Ovary (tissue), 7 donors: ENCODE measurements at regions not wholly inside any gene's neighbourhood (a gene's known extent, or its start where the extent isn't known, plus 50 kb on each side); places are given as distances from the start of the nearest gene placed in this dataset.

Experiments used
- DNase-seq, 5 donors: peaks; one replicate each; pipeline ENCODE4 v3.0.0-alpha.2; 2019 to 2020
- H3K27ac ChIP-seq, 2 donors: fragments of 200-600 bp; one replicate each; pipeline versions ENCODE4 v1.5.1 to v1.8.0; 2019 to 2022
- H3K27me3 ChIP-seq: fragments of 200-600 bp; one replicate; pipeline ENCODE4 v1.8.0; 2022
- H3K36me3 ChIP-seq: fragments of 200-600 bp; sonication (generic); one replicate; pipeline ENCODE4 v1.5.1; 2019
- H3K4me1 ChIP-seq: one replicate; pipeline ENCODE4 v1.8.1; 2013; ENCODE audit warnings: mild to moderate bottlenecking, moderate library complexity; ENCODE audit not compliant: insufficient read depth
- H3K4me3 ChIP-seq: fragments of 200-600 bp; sonication (generic); one replicate; pipeline ENCODE4 v1.5.1; 2017
- H3K9me3 ChIP-seq, 2 donors: fragments of 200-600 bp in 1 of 2; sonication (generic) in 1 of 2; one replicate each; pipeline versions ENCODE4 v1.5.1 to v1.8.1; 2013 to 2019; ENCODE audit warnings: mild to moderate bottlenecking in 1 of 2, moderate library complexity in 1 of 2
- EP300 ChIP-seq: sonication (generic); formaldehyde crosslinking; IDR thresholded peaks from one replicate; pipeline ENCODE4 v1.6.1; 2017; ENCODE audit warnings: antibody characterized with exemption
- POLR2A ChIP-seq: fragments of 450-650 bp; IDR thresholded peaks from one replicate; pipeline ENCODE4 v1.6.1; 2017; ENCODE audit warnings: antibody characterized with exemption, mild to moderate bottlenecking, moderate library complexity
- WGBS, 3 donors: extraction: QIAGEN DNeasy Blood & Tissue Kit in 1 of 3; methylation state at CpG; one replicate each; pipeline versions ENCODE4 v1.1.5 to v1.1.7; 2013 to 2017; 5-methylcytosine and 5-hydroxymethylcytosine counted together
- intact Hi-C, 4 donors: fragments of 100-400 bp; cut with DNase I; formaldehyde crosslinking; loops; one replicate each; pipeline versions ENCODE4 v1.11.0 to v1.15.1; 2022 to 2023
- TF ChIP-seq, protein P1 (sequence below), 3 donors: fragments of 450-650 bp in 2 of 3; fragments of 200-600 bp in 1 of 3; IDR thresholded peaks; one replicate each; pipeline versions ENCODE4 v1.5.1 to v1.8.0; 2016 to 2022; ENCODE audit warnings: antibody characterized with exemption in 3 of 3, mild to moderate bottlenecking in 1 of 3
- donor health status: DM: no; HTN: no; CAD: no; lungs with moderate emphysema.
- donor health status: DM: no; HTN: no; CAD: no.
- donor health status: Bipolar disorder and iron deficiency.
- donor health status: DM: no; HTN: no; CAD: no.
- donor health status: DM: yes; HTN: yes; CAD: no.

DNA sequence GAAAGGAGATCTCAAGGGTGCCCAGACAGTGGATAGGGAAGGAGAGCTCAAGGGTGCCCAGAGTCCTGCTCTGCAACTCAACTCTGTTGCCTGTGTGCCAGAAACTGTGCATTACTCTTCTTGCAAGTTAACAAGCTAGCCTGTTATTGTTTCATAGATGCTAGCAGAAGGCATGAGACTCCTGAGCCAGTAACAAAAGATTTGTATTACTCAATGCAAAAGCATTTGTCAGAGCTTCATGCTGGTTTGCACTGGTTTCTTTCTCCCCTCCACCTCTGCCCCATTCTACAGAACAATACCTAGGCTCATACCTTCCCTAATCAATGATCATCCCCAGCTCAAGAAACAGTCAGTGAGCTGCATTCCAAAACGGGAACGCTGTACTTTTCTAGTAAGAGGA lies 124.5 kb upstream of the NEIL3 start:
- H3K9me3 ChIP-seq: no peaks in the 10 kb centered on the region
- H3K4me1 ChIP-seq: no peaks in the 10 kb centered on the region
- H3K27me3 ChIP-seq: no peaks in the 10 kb centered on the region
- TF ChIP-seq EP300 (no peak), POLR2A (no peak)
- TF ChIP-seq, protein P1, sequence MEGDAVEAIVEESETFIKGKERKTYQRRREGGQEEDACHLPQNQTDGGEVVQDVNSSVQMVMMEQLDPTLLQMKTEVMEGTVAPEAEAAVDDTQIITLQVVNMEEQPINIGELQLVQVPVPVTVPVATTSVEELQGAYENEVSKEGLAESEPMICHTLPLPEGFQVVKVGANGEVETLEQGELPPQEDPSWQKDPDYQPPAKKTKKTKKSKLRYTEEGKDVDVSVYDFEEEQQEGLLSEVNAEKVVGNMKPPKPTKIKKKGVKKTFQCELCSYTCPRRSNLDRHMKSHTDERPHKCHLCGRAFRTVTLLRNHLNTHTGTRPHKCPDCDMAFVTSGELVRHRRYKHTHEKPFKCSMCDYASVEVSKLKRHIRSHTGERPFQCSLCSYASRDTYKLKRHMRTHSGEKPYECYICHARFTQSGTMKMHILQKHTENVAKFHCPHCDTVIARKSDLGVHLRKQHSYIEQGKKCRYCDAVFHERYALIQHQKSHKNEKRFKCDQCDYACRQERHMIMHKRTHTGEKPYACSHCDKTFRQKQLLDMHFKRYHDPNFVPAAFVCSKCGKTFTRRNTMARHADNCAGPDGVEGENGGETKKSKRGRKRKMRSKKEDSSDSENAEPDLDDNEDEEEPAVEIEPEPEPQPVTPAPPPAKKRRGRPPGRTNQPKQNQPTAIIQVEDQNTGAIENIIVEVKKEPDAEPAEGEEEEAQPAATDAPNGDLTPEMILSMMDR (IDR thresholded peaks at IDR 0.05): no peak
- no peaks in the 10 kb centered on the region for H3K36me3 ChIP-seq
- no peak overlapping the region for H3K4me3 ChIP-seq
- DNase-seq: no peak
- H3K27ac ChIP-seq: no peak overlapping the region
- WGBS, 3 donors: 65 to 89% (median 77%) methylated on average over 2 of the region's 2 CpGs
- intact Hi-C loops: no loop called here

DNA sequence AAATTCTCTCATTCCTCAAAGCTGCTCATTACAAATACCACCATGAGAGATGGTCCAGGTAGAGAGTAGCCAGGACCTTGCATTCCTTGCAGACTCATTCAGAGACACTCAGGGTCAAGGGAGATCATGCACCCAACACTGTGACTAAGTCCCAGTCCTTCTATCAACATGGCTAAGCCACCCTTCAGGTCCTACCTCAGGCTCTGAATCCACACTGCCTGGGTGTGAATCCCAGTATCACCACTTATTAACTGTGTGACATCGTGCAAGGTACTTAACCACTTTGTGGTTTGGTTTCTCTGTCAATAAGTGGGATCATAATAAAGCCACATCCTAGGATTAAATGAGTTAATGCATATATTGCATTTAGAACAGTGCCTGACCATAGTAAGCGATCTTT lies 124.1 kb upstream of the NEIL3 start:
- Histone ChIP-seq H3K27me3 (no peaks in the 10 kb centered on the region), H3K4me3 (no peak overlapping the region), H3K9me3 (no peaks in the 10 kb centered on the region), H3K27ac (no peak overlapping the region), H3K36me3 (no peaks in the 10 kb centered on the region), H3K4me1 (no peaks in the 10 kb centered on the region)
- intact Hi-C loops: no loop called here
- no peak for TF ChIP-seq POLR2A
- no peak for TF ChIP-seq EP300
- TF ChIP-seq, protein P1 (IDR thresholded peaks at IDR 0.05): no peak
- no peak for DNase-seq
- 88 to 93% (median 92%) methylated on average over 2 of the region's 2 CpGs for WGBS, 3 donors

DNA sequence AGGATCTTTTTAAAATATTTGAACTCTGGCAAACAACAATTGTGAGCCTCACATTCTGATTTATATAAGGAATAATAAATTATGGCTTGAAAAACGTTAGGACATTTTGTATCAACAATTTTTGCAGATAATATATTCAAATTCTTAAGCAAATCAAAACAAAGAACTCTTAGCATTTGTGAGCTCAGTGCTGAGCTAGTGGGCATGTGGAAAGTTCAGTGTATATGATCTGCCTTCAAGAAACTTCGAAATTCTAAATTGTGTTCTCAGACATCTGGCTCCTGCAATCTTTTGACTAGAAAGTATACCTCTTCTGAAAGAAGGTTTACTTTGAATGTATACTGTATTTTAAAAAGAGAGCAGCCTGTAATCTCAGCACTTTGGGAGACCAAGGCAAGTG lies 122.3 kb upstream of the NEIL3 start:
- Histone ChIP-seq H3K4me3 (no peak overlapping the region), H3K36me3 (no peaks in the 10 kb centered on the region), H3K27ac (no peak overlapping the region), H3K4me1 (no peaks in the 10 kb centered on the region), H3K9me3 (no peaks in the 10 kb centered on the region), H3K27me3 (no peaks in the 10 kb centered on the region)
- TF ChIP-seq POLR2A: no peak
- TF ChIP-seq EP300: no peak
- TF ChIP-seq, protein P1 (IDR thresholded peaks at IDR 0.05): no peak
- 16 to 34% (median 17%) methylated on average over 2 of the region's 2 CpGs for WGBS, 3 donors
- no peak for DNase-seq
- intact Hi-C loops: no loop called here

DNA sequence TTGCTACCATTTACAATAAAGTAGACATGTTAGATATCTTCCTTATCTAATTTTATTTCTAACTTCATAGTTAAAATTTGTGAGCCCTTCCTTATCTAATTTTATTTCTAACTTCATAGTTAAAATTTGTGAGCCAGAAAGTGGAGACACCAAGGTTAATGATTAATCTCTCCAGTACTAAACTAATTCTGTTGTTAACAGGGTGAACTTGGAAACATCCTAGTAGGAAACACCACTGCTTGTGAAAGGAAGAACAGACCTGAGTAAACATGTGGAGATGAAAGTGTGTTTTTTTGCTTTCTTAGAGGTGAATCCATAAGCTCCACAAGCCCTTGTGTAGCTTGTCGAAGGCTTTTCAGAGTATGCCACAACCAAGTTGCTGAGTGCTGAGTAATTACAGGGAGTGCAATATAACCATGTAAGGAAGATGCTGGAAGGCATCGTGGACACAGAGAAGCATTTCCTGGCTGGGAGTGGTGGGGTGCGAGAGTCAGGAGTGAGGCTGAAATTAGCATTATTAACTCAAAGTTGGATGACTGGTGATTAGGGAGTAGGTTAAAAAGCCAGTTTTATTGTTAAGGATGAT lies 118.6 kb upstream of the NEIL3 start:
- no peak overlapping the region for H3K27ac ChIP-seq
- H3K27me3 ChIP-seq: no peaks in the 10 kb centered on the region
- H3K9me3 ChIP-seq: no peaks in the 10 kb centered on the region
- intact Hi-C loops: no loop called here
- H3K4me3 ChIP-seq: no peak overlapping the region
- no peak for DNase-seq
- H3K4me1 ChIP-seq: no peaks in the 10 kb centered on the region
- TF ChIP-seq EP300 (no peak), POLR2A (no peak)
- TF ChIP-seq, protein P1 (IDR thresholded peaks at IDR 0.05): no peak
- WGBS, 3 donors: 15 to 28% (median 26%) methylated on average over 3 of the region's 3 CpGs
- H3K36me3 ChIP-seq: no peaks in the 10 kb centered on the region
